ENCODE measurements at regions not wholly inside any gene's neighbourhood (a gene's known extent, or its start where the extent isn't known, plus 50 kb on each side); places are given as distances from the start of the nearest gene placed in this dataset.

GRCh38 chr7:63112764-63113712, 885.6 kb upstream of the ZNF722 start:
- H3K27me3 ChIP-seq (ENCODE audit: low read depth), result no peaks in the 10 kb centered on the region
- no peak overlapping the region for H3K4me3 ChIP-seq
- H3K27ac ChIP-seq, result no peak overlapping the region
- H3K36me3 ChIP-seq, result no peaks in the 10 kb centered on the region
- no peaks in the 10 kb centered on the region for H3K4me1 ChIP-seq
- DNase-seq, result no peak
- peak in 1 of 2 donors; percentile 35 for ATAC-seq
- peaks cover 13% of the 10 kb centered on the region for H3K9me3 ChIP-seq
- TF ChIP-seq CTCF (IDR thresholded peaks at IDR 0.05), result no peak
- intact Hi-C loops (cut with DNase I), result no loop called here

GRCh38 chr7:63113713-63114285, 884.9 kb upstream of the ZNF722 start:
- DNase-seq (no peak), ATAC-seq (peak in 1 of 2 donors; percentile 17)
- H3K36me3 ChIP-seq, result no peaks in the 10 kb centered on the region
- no peaks in the 10 kb centered on the region for H3K4me1 ChIP-seq
- no peak for TF ChIP-seq CTCF (IDR thresholded peaks at IDR 0.05)
- peaks cover 13% of the 10 kb centered on the region for H3K9me3 ChIP-seq
- intact Hi-C loops (cut with DNase I), result no loop called here
- H3K27me3 ChIP-seq (ENCODE audit: low read depth), result no peaks in the 10 kb centered on the region
- no peak overlapping the region for H3K4me3 ChIP-seq
- no peak overlapping the region for H3K27ac ChIP-seq

GRCh38 chr7:63114371-63114985, 884.2 kb upstream of the ZNF722 start:
- no peak for DNase-seq

More at GRCh38 chr7:63114371-63114985, 884.2 kb upstream of the ZNF722 start:
- no peaks in the 10 kb centered on the region for H3K4me1 ChIP-seq
- no peaks in the 10 kb centered on the region for H3K27me3 ChIP-seq (ENCODE audit: low read depth)
- ATAC-seq, result peak in 1 of 2 donors; percentile 34
- TF ChIP-seq CTCF (IDR thresholded peaks at IDR 0.05), result no peak
- no peaks in the 10 kb centered on the region for H3K36me3 ChIP-seq
- intact Hi-C loops (cut with DNase I), result no loop called here
- no peak overlapping the region for H3K4me3 ChIP-seq
- H3K9me3 ChIP-seq, result peaks cover 13% of the 10 kb centered on the region
- no peak overlapping the region for H3K27ac ChIP-seq
